Hematopoietic multipotent progenitor cell treated with erythropoietin and hydrocortisone succinate and interleukin-3 and kit ligand, for 15 days (in vitro differentiated cells): ENCODE measurements at regions not wholly inside any gene's neighbourhood (a gene's known extent, or its start where the extent isn't known, plus 50 kb on each side); places are given as distances from the start of the nearest gene placed in this dataset.
"Not testable (repeated sequence)": the region's sequence is repeated elsewhere in the genome, so short reads cannot be mapped to it uniquely, and the experiment has no call there.

ENCODE experiments used
- DNase-seq: peaks from one replicate; pipeline ENCODE4 v3.0.0-alpha.2; 2015; ENCODE audit warnings: low spot score

- DNase-seq: no peak
These were observed 124.3 kb upstream of the RASGEF1B start for GRCh38 chr4:81595798-81596610.

DNA sequence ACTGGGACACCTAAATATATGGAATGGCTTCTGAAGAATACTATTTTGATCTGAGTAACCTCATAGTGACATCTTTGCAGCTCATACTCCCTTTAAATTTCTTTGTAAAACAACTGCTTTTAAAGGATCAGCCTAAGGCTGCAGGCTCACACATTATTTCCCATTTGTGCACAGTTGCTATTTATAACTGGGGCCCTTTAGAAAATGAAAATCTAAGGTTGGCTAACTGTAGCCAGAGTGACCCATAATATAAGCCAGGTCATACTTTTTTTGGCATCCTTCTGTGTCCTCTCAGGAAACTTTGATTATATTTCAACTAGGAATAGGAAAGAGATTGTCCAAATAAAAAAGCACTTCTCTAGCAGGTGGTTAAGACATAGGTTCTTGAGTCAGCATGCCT, 123.6 kb upstream of the RASGEF1B start:
- DNase-seq: no peak

GRCh38 chr4:81594490-81595159, 122.9 kb upstream of the RASGEF1B start:
- no peak for DNase-seq

GRCh38 chr4:81592701-81593100, 121.0 kb upstream of the RASGEF1B start:
- no peak for DNase-seq

GRCh38 chr4:81590596-81590995, 118.9 kb upstream of the RASGEF1B start:
- DNase-seq: no peak

- no peak for DNase-seq
These were observed 117.6 kb upstream of the RASGEF1B start for GRCh38 chr4:81589262-81589661.

GRCh38 chr4:81586706-81587105, 115.0 kb upstream of the RASGEF1B start:
- DNase-seq: no peak

DNA sequence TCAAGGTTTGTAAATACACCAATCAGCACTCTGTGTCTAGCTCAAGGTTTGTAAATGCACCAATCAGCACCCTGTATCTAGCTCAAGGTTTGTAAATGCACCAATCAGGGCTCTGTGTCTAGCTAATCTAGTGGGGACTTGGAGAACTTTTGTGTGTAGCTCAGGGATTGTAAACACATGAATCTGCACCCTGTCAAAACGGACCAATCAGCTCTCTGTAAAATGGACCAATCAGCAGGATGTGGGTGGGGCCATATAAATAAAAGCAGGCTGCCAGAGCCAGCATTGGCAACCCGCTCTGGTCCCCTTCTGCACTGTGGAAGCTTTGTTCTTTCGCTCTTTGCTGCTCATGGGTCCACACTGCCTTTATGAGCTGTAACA, 109.3 kb upstream of the RASGEF1B start:
- DNase-seq: not testable (repeated sequence)

DNA sequence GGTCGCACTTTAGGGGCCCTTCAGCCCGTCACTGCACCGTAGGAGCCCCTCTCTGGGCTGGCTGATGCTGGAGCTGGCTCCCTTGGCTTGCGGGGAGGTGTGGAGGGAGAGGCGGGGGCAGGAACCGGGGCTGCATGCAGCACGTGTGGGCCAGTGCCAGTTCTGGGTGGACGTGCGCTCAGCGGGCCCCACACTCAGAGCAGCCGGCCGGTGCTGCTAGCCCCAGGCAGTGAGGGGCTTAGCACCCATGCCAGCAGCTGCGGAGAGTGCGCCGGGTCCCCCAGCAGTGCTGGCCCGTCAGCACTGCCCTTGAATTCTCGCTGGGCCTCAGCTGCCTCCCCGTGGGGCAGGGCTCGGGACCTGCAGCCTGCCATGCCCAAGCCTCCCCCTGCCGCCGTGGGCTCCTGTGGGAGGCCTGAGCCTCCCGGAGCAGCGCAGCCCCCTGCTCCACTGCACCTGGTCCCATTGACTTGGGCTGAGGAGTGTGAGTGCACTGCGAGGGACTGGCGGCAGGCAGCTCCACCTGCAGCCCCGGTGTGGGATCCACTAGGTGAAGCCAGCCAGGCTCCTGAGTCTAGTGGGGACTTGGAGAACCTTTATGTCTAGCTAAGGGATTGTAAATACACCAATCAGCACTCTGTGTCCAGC, 108.8 kb upstream of the RASGEF1B start:
- no peak for DNase-seq

DNA sequence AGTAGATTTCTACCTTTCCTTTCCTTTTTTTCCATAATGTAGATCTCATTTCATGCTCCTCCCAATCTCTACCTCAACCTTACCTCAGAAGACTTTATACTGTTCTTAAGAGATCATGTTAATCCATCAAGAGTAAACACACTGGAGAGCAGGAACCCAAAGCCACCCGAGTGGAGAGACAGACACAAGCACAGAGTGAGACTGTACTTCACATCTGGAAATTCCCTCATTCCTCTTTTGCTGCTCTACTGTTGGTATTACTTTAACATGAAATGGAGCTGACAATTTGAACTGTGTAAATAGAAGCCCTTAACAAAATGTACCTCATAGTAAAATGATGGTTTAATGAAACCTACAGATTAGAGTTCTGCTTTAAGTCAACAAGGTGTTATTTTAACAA, 105.7 kb upstream of the RASGEF1B start:
- no peak for DNase-seq

DNA sequence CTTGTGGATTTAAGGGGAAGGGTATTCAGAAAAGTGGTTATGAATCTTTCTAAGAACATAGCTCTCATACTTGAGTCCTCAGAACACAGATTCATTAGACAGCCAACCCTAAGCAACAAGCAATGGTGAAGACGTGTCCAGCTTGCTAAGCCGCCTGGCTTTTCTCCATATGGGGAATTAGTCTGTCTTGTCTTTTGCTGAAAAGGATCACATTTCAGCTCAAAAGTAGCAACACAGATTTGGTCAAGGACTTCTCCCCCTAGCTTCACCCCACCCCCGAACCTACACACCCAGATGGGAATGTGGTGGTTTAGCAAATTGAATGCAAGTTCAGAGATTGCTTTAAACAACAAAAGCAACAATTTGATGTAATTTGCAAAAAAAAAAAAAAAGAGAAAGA, 103.3 kb upstream of the RASGEF1B start:
- DNase-seq: no peak

DNA sequence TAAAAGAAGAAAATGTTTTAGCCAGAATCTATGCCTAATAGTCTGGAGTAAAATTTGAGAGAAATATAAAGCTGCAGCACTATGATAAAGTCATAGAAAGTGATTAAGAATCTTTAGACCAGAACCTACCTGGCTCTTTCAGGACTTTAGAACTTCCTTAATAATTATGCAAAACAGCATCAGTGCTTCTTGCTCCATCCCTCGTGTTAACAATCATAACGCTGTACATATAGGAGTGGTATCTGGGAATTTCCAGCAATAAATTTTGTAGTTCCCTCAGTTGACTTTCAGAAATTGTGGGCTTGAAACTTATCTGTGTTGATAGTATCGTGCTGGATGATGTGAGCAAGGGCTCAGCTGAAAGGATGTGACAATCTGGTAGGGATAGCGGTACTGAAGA, 102.1 kb upstream of the RASGEF1B start:
- no peak for DNase-seq

GRCh38 chr4:81572402-81572801, 100.7 kb upstream of the RASGEF1B start:
- no peak for DNase-seq

GRCh38 chr4:81571105-81571504, 99.4 kb upstream of the RASGEF1B start:
- no peak for DNase-seq

DNA sequence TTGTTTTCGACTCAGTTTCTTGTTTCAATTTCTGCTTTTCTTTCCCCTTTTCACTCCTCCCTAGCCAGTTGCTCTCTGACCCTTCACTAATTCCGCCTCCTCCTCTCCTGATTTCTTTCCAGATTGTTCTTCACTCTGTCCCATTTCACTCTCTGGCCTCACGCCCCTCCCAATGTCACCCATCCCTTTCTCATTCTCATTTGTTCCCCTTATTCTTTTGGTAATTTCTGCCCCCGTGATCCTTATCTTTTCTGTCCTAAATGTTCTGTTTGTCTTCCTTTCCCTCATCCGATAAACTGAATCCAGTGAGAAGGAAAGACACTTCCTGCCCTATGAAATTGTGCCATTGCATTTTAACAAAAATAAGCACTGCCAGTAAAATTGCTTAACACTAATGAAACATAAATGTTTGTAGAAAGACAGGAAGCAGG, 94.5 kb upstream of the RASGEF1B start:
- DNase-seq: no peak

- no peak for DNase-seq
These were observed 93.6 kb upstream of the RASGEF1B start for GRCh38 chr4:81565142-81565870.

DNA sequence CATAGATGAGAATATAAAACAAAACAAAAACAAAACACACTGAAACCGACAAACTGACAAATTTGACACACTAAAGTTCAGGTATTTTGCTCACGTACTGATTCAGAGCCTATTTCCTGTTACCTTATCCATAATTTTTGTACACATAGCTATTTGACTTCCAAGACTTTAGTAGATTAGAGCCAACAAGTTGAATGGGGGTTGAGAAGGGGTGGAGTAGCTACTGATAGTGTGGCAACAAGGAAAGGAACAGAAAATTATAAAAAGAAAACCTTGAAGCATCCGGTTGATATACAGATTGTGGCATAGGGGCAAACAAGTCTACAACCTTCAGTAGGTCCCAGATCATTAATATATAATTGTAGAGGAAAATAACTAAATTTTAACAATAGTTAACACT, 92.3 kb upstream of the RASGEF1B start:
- no peak for DNase-seq

DNA sequence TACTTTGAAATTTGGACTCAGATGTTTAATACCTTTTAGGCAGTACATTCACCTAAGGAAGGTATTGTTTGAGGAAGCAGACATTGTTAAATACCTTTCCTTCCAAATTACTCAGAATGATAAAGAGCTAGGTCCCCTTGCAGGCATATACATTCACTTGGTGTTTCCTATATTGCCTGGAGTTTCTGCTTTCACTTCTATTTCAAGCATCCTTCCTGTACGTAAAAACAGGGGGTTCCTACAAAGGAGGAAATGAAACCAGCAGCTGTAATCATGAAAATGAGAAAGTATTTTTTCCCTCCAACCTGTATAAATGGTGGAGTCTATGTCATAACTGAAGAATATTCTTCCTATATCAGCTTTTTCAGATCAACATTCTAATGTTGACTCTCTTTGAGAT, 90.4 kb upstream of the RASGEF1B start:
- DNase-seq: no peak

GRCh38 chr4:81557306-81557705, 85.6 kb upstream of the RASGEF1B start:
- DNase-seq: no peak

DNA sequence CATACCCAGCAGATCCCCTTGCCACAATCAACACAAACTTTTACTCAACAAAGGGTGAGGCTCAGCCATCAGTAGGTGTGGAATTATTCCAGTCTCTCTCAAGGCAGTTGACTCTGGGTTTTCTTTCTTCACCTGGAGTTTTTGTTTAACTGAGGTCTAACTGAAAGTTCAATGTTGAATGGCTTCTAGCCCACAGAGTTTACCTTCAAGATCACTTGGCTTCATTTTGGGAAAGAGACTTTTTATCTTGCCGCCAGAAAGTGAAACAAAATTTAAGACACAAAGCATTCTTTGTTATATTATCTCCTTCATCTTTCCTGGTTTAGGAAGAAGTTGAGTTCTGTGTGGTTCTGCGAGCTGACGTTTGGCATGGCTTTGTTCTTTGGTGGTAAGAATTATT, 83.8 kb upstream of the RASGEF1B start:
- no peak for DNase-seq

- DNase-seq: no peak
These were observed 80.4 kb upstream of the RASGEF1B start for GRCh38 chr4:81552086-81552485.

- DNase-seq: no peak
These were observed 78.7 kb upstream of the RASGEF1B start for GRCh38 chr4:81550388-81550859.
